ENCODE measurements at regions not wholly inside any gene's neighbourhood (a gene's known extent, or its start where the extent isn't known, plus 50 kb on each side); places are given as distances from the start of the nearest gene placed in this dataset.

- no peak for DNase-seq
- Mint-ChIP-seq H3K27ac (no peak overlapping the region), H3K27me3 (ENCODE audit: low read depth, poor library complexity) (no peaks in the 10 kb centered on the region), H3K4me3 (no peak overlapping the region), H3K4me1 (peaks cover 14% of the 10 kb centered on the region), H3K9me3 (no peaks in the 10 kb centered on the region), H3K36me3 (ENCODE audit: low read depth) (no peaks in the 10 kb centered on the region)
- no peak for TF ChIP-seq CTCF (IDR thresholded peaks at IDR 0.05)
These were observed 107.0 kb upstream of the HMCN1 start for GRCh38 chr1:185627171-185627570.

GRCh38 chr1:185626344-185626743 lies 107.8 kb upstream of the HMCN1 start:
- Mint-ChIP-seq H3K27ac (no peak overlapping the region), H3K4me3 (no peak overlapping the region), H3K36me3 (ENCODE audit: low read depth) (no peaks in the 10 kb centered on the region), H3K27me3 (ENCODE audit: low read depth, poor library complexity) (no peaks in the 10 kb centered on the region), H3K4me1 (peaks cover 11% of the 10 kb centered on the region), H3K9me3 (no peaks in the 10 kb centered on the region)
- DNase-seq, result no peak
- TF ChIP-seq CTCF (IDR thresholded peaks at IDR 0.05), result no peak

- peaks cover 4% of the 10 kb centered on the region for H3K36me3 Mint-ChIP-seq (ENCODE audit: low read depth)
- no peak overlapping the region for H3K4me3 Mint-ChIP-seq
- H3K27ac Mint-ChIP-seq, result no peak overlapping the region
- no peaks in the 10 kb centered on the region for H3K4me1 Mint-ChIP-seq
- DNase-seq, result no peak
- no peak for TF ChIP-seq CTCF (IDR thresholded peaks at IDR 0.05)
- peaks cover 3% of the 10 kb centered on the region for H3K27me3 Mint-ChIP-seq (ENCODE audit: low read depth, poor library complexity)
- H3K9me3 Mint-ChIP-seq, result peaks cover 20% of the 10 kb centered on the region
These were observed 123.2 kb upstream of the HMCN1 start for GRCh38 chr1:185610954-185611353.

- no peaks in the 10 kb centered on the region for H3K9me3 Mint-ChIP-seq
- no peak for DNase-seq
- H3K36me3 Mint-ChIP-seq (ENCODE audit: low read depth), result no peaks in the 10 kb centered on the region
- no peaks in the 10 kb centered on the region for H3K27me3 Mint-ChIP-seq (ENCODE audit: low read depth, poor library complexity)
- TF ChIP-seq CTCF (IDR thresholded peaks at IDR 0.05), result no peak
- H3K4me3 Mint-ChIP-seq, result no peak overlapping the region
- H3K4me1 Mint-ChIP-seq, result no peaks in the 10 kb centered on the region
- H3K27ac Mint-ChIP-seq, result no peak overlapping the region
These were observed 126.0 kb upstream of the HMCN1 start for GRCh38 chr1:185608177-185608576.

- DNase-seq, result no peak
- no peaks in the 10 kb centered on the region for H3K27me3 Mint-ChIP-seq (ENCODE audit: low read depth, poor library complexity)
- H3K36me3 Mint-ChIP-seq (ENCODE audit: low read depth), result no peaks in the 10 kb centered on the region
- no peak for TF ChIP-seq CTCF (IDR thresholded peaks at IDR 0.05)
- H3K4me1 Mint-ChIP-seq, result no peaks in the 10 kb centered on the region
- no peak overlapping the region for H3K4me3 Mint-ChIP-seq
- no peaks in the 10 kb centered on the region for H3K9me3 Mint-ChIP-seq
- no peak overlapping the region for H3K27ac Mint-ChIP-seq
These were observed 131.0 kb upstream of the HMCN1 start for GRCh38 chr1:185603158-185603557.

- H3K36me3 Mint-ChIP-seq (ENCODE audit: low read depth), result no peaks in the 10 kb centered on the region
- TF ChIP-seq CTCF (IDR thresholded peaks at IDR 0.05), result no peak
- no peak overlapping the region for H3K27ac Mint-ChIP-seq
- H3K9me3 Mint-ChIP-seq, result no peaks in the 10 kb centered on the region
- peaks cover 10% of the 10 kb centered on the region for H3K4me1 Mint-ChIP-seq
- no peak for DNase-seq
- no peaks in the 10 kb centered on the region for H3K27me3 Mint-ChIP-seq (ENCODE audit: low read depth, poor library complexity)
- H3K4me3 Mint-ChIP-seq, result no peak overlapping the region
These were observed 133.0 kb upstream of the HMCN1 start for GRCh38 chr1:185601189-185601588.
